Gastroesophageal sphincter (tissue), 3 donors: ENCODE measurements at regions not wholly inside any gene's neighbourhood (a gene's known extent, or its start where the extent isn't known, plus 50 kb on each side); places are given as distances from the start of the nearest gene placed in this dataset.

Source experiments
- CTCF ChIP-seq, 4 experiments: fragments of 200-600 bp in 2 of 4; fragments of 450-650 bp in 2 of 4; sonication (generic) in 1 of 4; IDR thresholded peaks; one replicate each; pipeline ENCODE4 v1.5.1; 2017 to 2019; ENCODE audit warnings: antibody characterized with exemption in 4 of 4, mild to moderate bottlenecking in 2 of 4, moderate library complexity in 2 of 4
- POLR2A ChIP-seq, 2 donors: fragments of 450-650 bp; IDR thresholded peaks; one replicate each; pipeline ENCODE4 v1.6.1; 2017; ENCODE audit warnings: antibody characterized with exemption in 2 of 2, mild to moderate bottlenecking in 2 of 2, moderate library complexity in 1 of 2
- POLR2AphosphoS5 ChIP-seq: sonication (generic); formaldehyde crosslinking; IDR thresholded peaks from one replicate; pipeline ENCODE4 v1.6.1; 2017; ENCODE audit warnings: antibody characterized with exemption

- no peak for TF ChIP-seq CTCF (IDR thresholded peaks at IDR 0.05)
- no peak for TF ChIP-seq POLR2A (IDR thresholded peaks at IDR 0.05)
- no peak for TF ChIP-seq POLR2AphosphoS5
These were observed 102.9 kb downstream of the FOXL3 start for GRCh38 chr7:392822-393221.
